NOMO-1 (cell line): ENCODE measurements at regions not wholly inside any gene's neighbourhood (a gene's known extent, or its start where the extent isn't known, plus 50 kb on each side); places are given as distances from the start of the nearest gene placed in this dataset.
A peak's percentile ranks its signal among the peaks of the same experiment; 100 is the strongest.
"Not testable (repeated sequence)": the region's sequence is repeated elsewhere in the genome, so short reads cannot be mapped to it uniquely, and the experiment has no call there.

Experiments used
- DNase-seq, 2 experiments: peaks; one replicate each; lab custom pipeline; 2025; ENCODE audit not compliant: unreplicated experiment in 2 of 2; lab: John Stamatoyannopoulos, UW

DNA sequence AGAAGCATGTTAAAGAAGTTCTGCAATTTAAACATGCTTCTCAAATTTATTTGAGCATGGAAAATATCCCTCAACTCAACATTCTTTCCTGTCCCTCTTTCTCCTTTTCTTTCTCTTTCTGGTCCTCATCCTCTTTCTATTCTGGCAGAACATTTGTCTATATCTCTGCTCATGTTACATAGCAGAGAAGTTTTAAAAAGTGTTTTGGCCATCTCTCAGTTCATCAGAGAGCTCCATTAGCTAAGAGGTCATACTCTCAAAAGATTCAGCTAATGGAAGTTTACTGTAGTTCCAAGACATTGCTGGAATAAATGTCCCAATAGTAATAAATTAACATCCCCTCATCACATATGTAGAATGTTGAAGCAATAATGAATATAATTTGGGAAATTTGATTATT lies 53.5 kb downstream of the XCL2 start:
- DNase-seq = no peak

GRCh38 chr1:168488138-168488537 lies 55.7 kb downstream of the XCL2 start:
- no peak for DNase-seq

DNA sequence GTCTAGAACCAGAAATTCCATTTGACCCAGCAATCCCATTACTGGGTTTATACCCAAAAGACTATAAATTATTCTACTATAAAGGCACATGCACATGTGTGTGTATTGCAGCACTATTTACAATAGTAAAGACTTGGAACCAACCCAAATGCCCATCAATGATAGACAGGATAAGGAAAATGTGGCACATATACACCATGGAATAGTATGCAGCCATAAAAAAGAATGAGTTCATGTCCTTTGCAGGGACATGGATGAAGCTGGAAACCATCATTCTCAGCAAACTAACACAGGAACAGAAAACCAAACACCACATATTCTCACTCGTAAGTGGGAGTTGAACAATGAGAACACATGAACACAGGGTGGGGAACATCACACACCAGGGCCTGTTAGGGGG lies 57.0 kb downstream of the XCL2 start:
- DNase-seq = not testable (repeated sequence)

GRCh38 chr1:168485048-168485447 lies 58.7 kb downstream of the XCL2 start:
- DNase-seq = no peak

- no peak for DNase-seq
Observed at GRCh38 chr1:168484083-168484482, 59.7 kb downstream of the XCL2 start.

- DNase-seq = peak in 1 of 2 experiments; percentile 12
Observed at GRCh38 chr1:168483539-168483938, 60.3 kb downstream of the XCL2 start.

DNA sequence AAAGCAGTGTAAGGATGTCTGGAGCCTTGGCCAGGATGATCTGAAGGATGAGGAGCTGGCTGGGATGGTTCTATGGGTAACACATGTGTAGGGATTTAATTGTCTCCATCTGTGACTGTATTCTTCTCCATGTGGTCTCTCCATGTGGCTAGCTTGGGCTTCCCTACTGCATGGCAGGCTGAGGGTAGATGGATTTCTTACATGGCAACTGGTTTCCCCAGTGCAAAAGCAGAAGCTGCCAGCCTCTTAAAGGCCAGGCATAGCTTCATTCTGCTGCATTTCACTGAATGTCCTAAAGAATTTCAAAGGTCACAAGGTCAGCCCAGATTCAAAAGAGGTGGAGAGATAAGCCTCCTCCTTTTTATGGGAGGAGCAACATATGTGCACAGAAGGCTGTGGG lies 61.7 kb downstream of the XCL2 start:
- DNase-seq = no peak

DNA sequence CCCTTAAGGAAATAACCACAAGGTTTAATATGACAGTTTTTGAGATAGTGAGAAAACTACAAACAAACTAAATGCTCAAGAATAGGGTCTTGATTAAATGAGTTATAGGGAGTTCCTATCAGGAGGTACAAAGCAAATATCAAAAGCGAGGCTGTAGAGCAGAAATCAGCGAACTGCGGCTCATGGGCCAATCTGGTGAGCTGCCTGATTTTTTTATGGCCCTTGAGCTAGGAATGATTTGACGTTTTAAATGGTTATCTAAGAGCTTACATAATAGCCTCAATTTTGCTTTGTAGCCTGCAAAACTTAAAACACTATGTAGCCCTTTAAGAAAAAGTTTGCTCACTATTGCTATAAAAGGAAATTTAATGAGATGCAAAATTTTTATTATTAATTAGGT lies 62.2 kb downstream of the XCL2 start:
- no peak for DNase-seq

DNA sequence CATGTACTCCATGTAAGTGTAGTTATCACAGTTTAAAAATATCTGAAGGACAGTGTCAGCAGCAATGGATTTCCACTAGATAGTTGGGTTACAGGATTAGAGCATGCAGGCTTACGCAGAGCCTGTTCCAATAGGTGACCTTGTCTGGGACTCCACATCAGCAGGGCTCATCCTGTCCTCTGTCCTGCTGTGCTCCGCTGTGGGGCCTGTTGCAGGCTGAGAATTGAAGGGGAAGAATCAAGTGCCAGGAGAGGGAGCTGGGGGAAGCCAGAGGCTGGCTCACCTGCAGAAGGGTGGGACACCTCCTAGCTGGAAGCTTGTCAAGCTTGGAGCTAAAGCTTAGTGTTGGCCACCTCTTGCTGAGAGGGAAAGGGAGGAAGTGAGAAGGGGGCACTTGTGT lies 62.8 kb downstream of the XCL2 start:
- DNase-seq = no peak

- peak in 1 of 2 experiments; percentile 32 for DNase-seq
Observed at GRCh38 chr1:168477792-168478191, 66.0 kb downstream of the XCL2 start.

GRCh38 chr1:168476588-168477385 lies 67.0 kb downstream of the XCL2 start:
- DNase-seq = no peak

DNA sequence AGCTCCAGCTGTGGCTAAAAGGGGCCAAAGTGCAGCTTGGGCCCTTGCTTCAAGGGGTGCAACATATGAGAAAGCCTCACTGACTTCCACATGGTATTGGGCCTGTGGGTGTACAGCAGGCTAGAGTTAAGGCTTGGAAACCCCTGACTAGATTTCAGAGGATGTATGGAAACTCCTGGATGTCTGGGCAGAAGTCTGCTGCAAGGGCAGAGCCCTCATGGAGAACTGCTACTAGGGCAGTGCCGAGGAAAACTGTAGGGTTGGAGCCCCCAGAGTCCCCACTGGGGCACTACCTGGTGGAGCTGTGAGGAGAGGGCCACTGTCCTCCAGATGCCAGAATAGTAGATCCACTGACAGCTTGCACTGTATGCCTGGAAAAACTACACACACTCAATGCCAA lies 69.5 kb downstream of the XCL2 start:
- DNase-seq = no peak

GRCh38 chr1:168473126-168473525 lies 70.7 kb downstream of the XCL2 start:
- no peak for DNase-seq

GRCh38 chr1:168472223-168472622 lies 71.6 kb downstream of the XCL2 start:
- peak in 1 of 2 experiments; percentile 14 for DNase-seq

GRCh38 chr1:168470901-168471431 lies 72.8 kb downstream of the XCL2 start:
- peak in 1 of 2 experiments; percentile 49 for DNase-seq

GRCh38 chr1:168469690-168470089 lies 74.1 kb downstream of the XCL2 start:
- peak; percentile 17 to 51 for DNase-seq

- no peak for DNase-seq
Observed at GRCh38 chr1:168468822-168469221, 75.0 kb downstream of the XCL2 start.

DNA sequence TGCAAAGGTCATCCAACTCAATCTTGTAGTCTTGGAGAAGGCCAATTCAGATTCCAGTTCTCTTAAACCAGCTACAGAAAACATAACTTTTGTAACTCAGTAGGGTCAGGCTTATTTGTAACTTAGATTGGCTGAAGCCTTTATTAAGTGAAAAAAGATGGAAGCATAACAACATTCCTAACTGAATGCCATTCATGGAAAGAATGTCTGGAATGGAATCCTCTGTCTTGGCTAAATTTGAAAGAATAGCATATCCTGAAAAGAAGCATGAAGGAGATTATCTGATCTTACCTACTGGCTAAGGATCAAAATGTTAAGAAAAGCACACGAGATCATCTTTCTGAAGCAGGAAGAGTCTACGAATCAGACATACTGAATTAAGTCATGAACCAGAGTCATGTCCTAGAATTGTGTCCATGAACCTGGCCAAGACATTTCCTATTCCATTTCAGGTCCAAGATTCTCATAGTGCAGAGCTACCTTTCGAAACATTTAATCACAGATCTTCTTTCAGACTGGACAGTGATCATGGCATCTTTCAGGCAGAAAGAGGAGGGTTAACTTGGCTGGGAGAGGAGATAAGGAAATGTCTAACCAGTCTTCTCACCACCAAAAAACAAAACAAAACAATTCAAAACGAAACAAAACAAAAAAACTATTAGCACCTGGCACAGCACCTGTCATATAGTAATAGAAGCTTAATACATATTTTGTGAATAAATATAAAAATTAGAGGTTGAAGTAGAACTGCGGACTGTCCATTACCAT lies 75.6 kb downstream of the XCL2 start:
- no peak for DNase-seq

DNA sequence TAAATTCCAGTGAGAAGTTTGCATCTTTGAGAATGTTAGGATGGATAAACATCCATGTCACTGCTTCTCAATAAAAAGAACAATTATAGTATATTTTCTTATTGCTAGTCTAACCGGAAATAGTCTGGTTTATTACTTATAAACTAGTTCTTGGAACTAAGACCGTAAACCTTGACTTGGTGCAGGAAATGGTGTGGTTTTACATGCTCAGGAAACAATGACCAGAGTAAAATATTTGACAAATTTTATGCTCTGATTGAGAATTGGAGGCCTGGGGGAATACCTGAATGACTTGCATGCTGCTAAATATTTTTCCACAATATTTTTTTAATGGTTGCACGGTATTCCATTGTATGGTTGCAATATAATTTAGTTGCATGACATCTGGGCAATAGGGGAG lies 76.3 kb downstream of the XCL2 start:
- DNase-seq = no peak

GRCh38 chr1:168466714-168467131 lies 77.1 kb downstream of the XCL2 start:
- peak in 1 of 2 experiments; percentile 58 for DNase-seq

DNA sequence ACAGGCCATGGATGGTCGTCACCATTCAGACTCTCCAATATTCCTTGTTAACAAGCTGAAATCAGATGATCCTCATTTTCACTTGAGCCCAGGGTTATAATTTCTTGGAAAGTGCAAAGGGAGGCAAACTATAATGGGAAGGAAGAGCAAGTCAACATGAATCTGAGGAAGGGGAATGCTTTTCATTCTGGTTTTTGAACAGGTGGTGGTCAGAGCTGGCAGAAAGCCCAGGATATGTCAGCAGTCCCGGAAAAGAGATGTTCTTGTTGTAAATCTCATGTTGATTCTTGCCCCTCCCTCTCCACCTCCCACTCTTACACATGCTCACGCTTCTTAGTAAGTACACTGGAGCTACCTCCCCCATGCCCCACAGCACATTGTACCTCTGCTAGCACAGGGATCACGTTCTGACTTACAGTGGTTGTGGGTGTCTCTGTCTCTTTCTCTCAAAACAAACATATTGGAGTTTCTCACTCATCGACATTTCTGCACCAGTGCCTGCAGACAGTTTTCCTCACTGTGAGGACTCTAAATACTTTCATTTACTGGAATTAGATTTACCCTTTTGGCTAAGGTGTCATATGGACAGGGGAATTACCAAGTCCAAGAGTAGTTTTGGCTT lies 77.6 kb downstream of the XCL2 start:
- peak; percentile 34 to 50 for DNase-seq
